T-cell (primary cell): ENCODE measurements at regions not wholly inside any gene's neighbourhood (a gene's known extent, or its start where the extent isn't known, plus 50 kb on each side); places are given as distances from the start of the nearest gene placed in this dataset.

Source experiments
- ATAC-seq, 4 experiments: fragments of 200-7000 bp in 3 of 4; fragments of 150-1000 bp in 1 of 4; cut with Tn5 transposase; replicated peaks in 1 of 4; 1 replicate in 3 of 4; 2 replicates in 1 of 4; pipeline ENCODE4 v1.10.0; 2021; ENCODE audit warnings: moderate library complexity in 3 of 4, mild to moderate bottlenecking in 2 of 4, moderate number of reproducible peaks in 1 of 4
- CTCF ChIA-PET, 2 donors: fragments of 300-600 bp; sonication (Branson Sonifier 250); formaldehyde crosslinking; loops; one replicate each; lab custom pipeline; 2022; ENCODE audit warnings: antibody characterized with exemption in 2 of 2; lab: Charles Lee
- POLR2A ChIA-PET, 2 donors: fragments of 300-600 bp; sonication (Branson Sonifier 250); formaldehyde crosslinking; loops; one replicate each; lab custom pipeline; 2022; ENCODE audit warnings: antibody characterized with exemption in 2 of 2; lab: Charles Lee
- DNase-seq, 35 experiments: peaks; one replicate each; pipeline versions ENCODE4 v3.0.0 to v3.0.0-alpha.2; 2013 to 2023
- H3K27ac ChIP-seq: one replicate; pipeline ENCODE4 v1.5.1; 2013; ENCODE audit warnings: low read length
- H3K27me3 ChIP-seq, 2 experiments: replicated peaks in 1 of 2; 1 replicate in 1 of 2; 2 replicates in 1 of 2; pipeline versions ENCODE4 v1.6.1 to v1.7.0; 2013; ENCODE audit warnings: low read length in 1 of 2, mixed read lengths in 1 of 2; ENCODE audit not compliant: control insufficient read depth in 2 of 2, insufficient read depth in 2 of 2; ENCODE audit errors: extremely low read depth in 1 of 2
- H3K36me3 ChIP-seq, 2 donors: 1 replicate in 1 of 2; 2 replicates in 1 of 2; pipeline versions ENCODE4 v1.6.1 to v1.7.0; 2013; ENCODE audit warnings: low read length in 1 of 2; ENCODE audit not compliant: control insufficient read depth in 2 of 2, insufficient read depth in 1 of 2; ENCODE audit errors: extremely low read depth in 1 of 2
- H3K4me1 ChIP-seq, 2 experiments: 1 replicate in 1 of 2; 2 replicates in 1 of 2; pipeline versions ENCODE4 v1.6.1 to v1.7.0; 2013; ENCODE audit warnings: low read length in 2 of 2, mixed read lengths in 1 of 2; ENCODE audit not compliant: insufficient read depth in 2 of 2, control insufficient read depth in 1 of 2; ENCODE audit errors: extremely low read depth in 1 of 2
- H3K4me3 ChIP-seq, 2 donors: 1 replicate in 1 of 2; 2 replicates in 1 of 2; pipeline versions ENCODE4 v1.5.1 to v1.7.0; 2013; ENCODE audit warnings: mild to moderate bottlenecking in 2 of 2, low read length in 1 of 2, moderate library complexity in 1 of 2; ENCODE audit not compliant: control insufficient read depth in 1 of 2; ENCODE audit errors: extremely low read depth in 1 of 2
- H3K9me3 ChIP-seq: 2 replicates; pipeline ENCODE4 v1.7.0; 2013
- H3K27ac Mint-ChIP-seq, 2 donors: one replicate each; pipeline ENCODE4 v1.8.0; 2020 to 2021; ENCODE audit warnings: mild to moderate bottlenecking in 2 of 2, mixed read lengths in 2 of 2
- H3K27me3 Mint-ChIP-seq, 2 donors: one replicate each; pipeline ENCODE4 v1.8.0; 2021 to 2022; ENCODE audit warnings: mixed read lengths in 2 of 2
- H3K36me3 Mint-ChIP-seq: one replicate; pipeline ENCODE4 v1.8.0; 2021; ENCODE audit warnings: mixed read lengths
- H3K4me1 Mint-ChIP-seq, 3 donors: one replicate each; pipeline ENCODE4 v1.8.0; 2020 to 2022; ENCODE audit warnings: mixed read lengths in 3 of 3, mild to moderate bottlenecking in 1 of 3
- H3K4me3 Mint-ChIP-seq, 3 donors: one replicate each; pipeline ENCODE4 v1.8.0; 2020 to 2022; ENCODE audit warnings: mild to moderate bottlenecking in 3 of 3, mixed read lengths in 3 of 3, moderate library complexity in 3 of 3
- H3K9me3 Mint-ChIP-seq, 3 donors: one replicate each; pipeline ENCODE4 v1.8.0; 2020 to 2022; ENCODE audit warnings: mixed read lengths in 3 of 3
- WGBS: methylation state at CpG from one replicate; pipeline ENCODE4 v1.1.5; 2013; ENCODE audit warnings: missing lambda C conversion rate; ENCODE audit not compliant: insufficient coverage; 5-methylcytosine and 5-hydroxymethylcytosine counted together

DNA sequence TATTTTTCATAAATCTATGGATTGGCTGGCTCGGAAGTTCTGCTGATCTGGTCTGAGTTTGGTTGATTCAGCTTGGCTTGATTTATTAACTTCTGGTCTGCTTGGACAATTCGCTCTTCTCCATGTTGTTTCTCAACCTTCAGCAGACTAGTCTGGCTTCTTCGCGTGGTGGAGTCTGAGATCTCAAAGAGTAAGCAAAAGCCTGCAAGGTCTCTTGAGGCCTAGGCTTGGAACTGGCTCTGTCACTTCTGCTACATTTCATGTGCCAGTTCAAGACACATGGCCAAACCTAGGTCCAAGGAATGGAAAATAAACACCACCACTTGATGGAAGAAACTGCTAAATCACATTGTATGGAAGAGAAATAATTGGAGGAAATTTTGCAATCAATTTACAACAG, 115.1 kb upstream of the JAG1 start:
- Histone ChIP-seq H3K27me3 (no peaks in the 10 kb centered on the region), H3K27ac (no peak overlapping the region), H3K4me1 (no peaks in the 10 kb centered on the region), H3K36me3 (no peaks in the 10 kb centered on the region), H3K9me3 (no peaks in the 10 kb centered on the region), H3K4me3 (no peak overlapping the region)
- H3K9me3 Mint-ChIP-seq: peaks cover 0 to 3% (median 0%) of the 10 kb centered on the region in 3 donors
- WGBS: 87% methylated on average over 4 of the region's 4 CpGs
- ATAC-seq (no peak), DNase-seq (no peak)
- ChIA-PET CTCF (no interaction called here), POLR2A (no interaction called here)
- H3K4me1 Mint-ChIP-seq: peaks cover 0 to 4% (median 0%) of the 10 kb centered on the region in 3 donors
- H3K4me3 Mint-ChIP-seq: no peak overlapping the region
- no peaks in the 10 kb centered on the region for H3K27me3 Mint-ChIP-seq
- H3K36me3 Mint-ChIP-seq: no peaks in the 10 kb centered on the region
- no peak overlapping the region for H3K27ac Mint-ChIP-seq

DNA sequence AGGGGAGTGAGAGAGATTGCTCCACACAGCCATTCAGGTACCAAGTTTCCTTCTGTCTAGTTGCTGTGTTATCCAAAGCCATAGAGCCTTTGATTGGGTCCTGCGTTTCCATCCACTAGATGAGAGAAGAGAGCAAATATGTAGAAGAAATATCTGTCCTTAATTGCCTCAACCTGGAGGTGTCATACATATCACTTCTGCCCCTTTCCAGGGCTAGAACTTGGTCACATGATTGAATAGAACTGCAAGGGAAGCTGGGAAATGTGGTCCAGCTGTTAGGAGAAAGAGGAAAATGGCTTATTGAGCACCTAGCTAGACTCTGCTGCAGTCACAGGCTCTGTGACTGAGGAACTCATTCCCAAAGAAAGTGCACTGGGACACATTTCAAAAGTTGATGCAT, 115.6 kb upstream of the JAG1 start:
- ChIA-PET POLR2A (no interaction called here), CTCF (no interaction called here)
- H3K9me3 ChIP-seq: no peaks in the 10 kb centered on the region
- Mint-ChIP-seq H3K36me3 (no peaks in the 10 kb centered on the region), H3K4me1 (peaks cover 0 to 4% (median 0%) of the 10 kb centered on the region in 3 donors), H3K27ac (no peak overlapping the region), H3K27me3 (no peaks in the 10 kb centered on the region), H3K9me3 (peaks cover 0 to 3% (median 0%) of the 10 kb centered on the region in 3 donors), H3K4me3 (no peak overlapping the region)
- no CpG with 5 or more reads among the region's 1 CpG for WGBS
- ATAC-seq (no peak), DNase-seq (no peak)
- no peak overlapping the region for H3K27ac ChIP-seq
- no peaks in the 10 kb centered on the region for H3K4me1 ChIP-seq
- no peak overlapping the region for H3K4me3 ChIP-seq
- H3K27me3 ChIP-seq: no peaks in the 10 kb centered on the region
- no peaks in the 10 kb centered on the region for H3K36me3 ChIP-seq

DNA sequence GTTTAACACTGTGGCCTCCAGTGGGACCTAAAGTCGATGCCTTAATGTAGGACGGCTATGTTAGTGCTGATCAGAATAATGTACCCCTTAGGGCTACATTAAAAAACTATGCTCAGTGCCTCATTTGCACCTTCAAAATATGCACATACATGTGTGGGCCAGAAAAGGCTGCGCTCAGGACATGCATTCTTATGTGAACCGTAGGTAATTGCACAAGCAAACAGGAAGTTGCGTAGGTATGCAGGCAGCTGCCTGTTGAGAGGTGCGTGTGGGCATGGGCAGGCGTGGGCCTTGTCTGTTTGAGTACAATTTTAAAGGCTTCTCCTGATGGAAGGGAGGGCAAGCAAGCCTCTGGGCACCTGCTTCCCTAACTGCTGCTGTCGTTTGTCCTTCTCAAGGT, 116.2 kb upstream of the JAG1 start:
- ATAC-seq (no peak), DNase-seq (no peak)
- Mint-ChIP-seq H3K4me3 (no peak overlapping the region), H3K27me3 (no peaks in the 10 kb centered on the region), H3K9me3 (peaks cover 0 to 3% (median 0%) of the 10 kb centered on the region in 3 donors), H3K36me3 (no peaks in the 10 kb centered on the region), H3K27ac (no peak overlapping the region), H3K4me1 (peaks cover 0 to 4% (median 0%) of the 10 kb centered on the region in 3 donors)
- 80% methylated on average over 6 of the region's 8 CpGs for WGBS
- Histone ChIP-seq H3K27ac (no peak overlapping the region), H3K27me3 (no peaks in the 10 kb centered on the region), H3K4me3 (no peak overlapping the region), H3K9me3 (no peaks in the 10 kb centered on the region), H3K36me3 (no peaks in the 10 kb centered on the region), H3K4me1 (no peaks in the 10 kb centered on the region)
- ChIA-PET CTCF (no interaction called here), POLR2A (no interaction called here)

DNA sequence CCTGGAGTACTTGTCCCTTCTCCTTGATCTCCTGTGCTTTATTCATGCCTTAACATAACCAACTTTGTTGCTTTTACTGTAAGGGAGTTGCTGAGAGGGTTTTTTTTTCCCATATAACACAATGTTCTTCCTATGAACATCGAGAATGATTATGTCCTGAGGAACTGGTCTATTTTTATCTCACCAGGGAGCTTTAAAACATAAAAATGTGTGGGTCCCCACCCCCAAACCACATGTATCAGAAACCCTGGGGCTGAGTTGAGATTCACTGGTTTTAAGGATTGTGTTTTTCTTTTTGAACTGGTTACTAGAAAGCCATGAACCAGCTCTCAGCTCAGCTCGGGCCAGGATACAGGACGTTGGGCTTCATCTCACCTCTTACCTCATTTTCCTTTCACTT, 118.5 kb upstream of the JAG1 start:
- ATAC-seq (no peak), DNase-seq (no peak)
- CTCF ChIA-PET: no interaction called here
- no peaks in the 10 kb centered on the region for H3K4me1 ChIP-seq
- Mint-ChIP-seq H3K9me3 (peaks cover 0 to 5% (median 3%) of the 10 kb centered on the region in 3 donors), H3K4me3 (no peak overlapping the region), H3K4me1 (peaks cover 0 to 4% (median 0%) of the 10 kb centered on the region in 3 donors), H3K27me3 (peaks cover 0 to 5% of the 10 kb centered on the region in 2 donors), H3K27ac (no peak overlapping the region), H3K36me3 (no peaks in the 10 kb centered on the region)
- POLR2A ChIA-PET: no interaction called here
- no peak overlapping the region for H3K27ac ChIP-seq
- H3K27me3 ChIP-seq: no peaks in the 10 kb centered on the region
- H3K9me3 ChIP-seq: no peaks in the 10 kb centered on the region
- no CpG with 5 or more reads among the region's 3 CpGs for WGBS
- H3K36me3 ChIP-seq: no peaks in the 10 kb centered on the region
- no peak overlapping the region for H3K4me3 ChIP-seq

DNA sequence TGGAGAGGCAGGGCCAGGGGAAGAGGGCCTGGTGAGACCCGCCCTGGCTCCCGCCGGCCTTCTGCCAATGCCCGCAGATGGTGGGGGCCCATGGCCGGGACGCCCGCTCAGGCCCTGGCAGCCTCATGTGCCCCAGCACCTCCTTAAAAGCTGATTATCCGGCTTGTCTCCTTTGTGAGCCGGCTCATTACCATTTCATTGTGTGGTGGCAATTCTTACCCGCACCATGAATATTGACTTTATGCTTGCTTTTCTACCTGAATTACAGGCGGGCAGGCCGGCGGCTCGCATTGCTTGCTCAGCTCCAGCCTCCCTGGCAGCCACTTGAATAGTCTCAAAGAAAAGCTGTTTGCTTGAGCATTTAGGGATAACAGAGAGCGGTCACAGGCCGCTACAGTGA, 120.0 kb upstream of the JAG1 start:
- no peaks in the 10 kb centered on the region for H3K36me3 ChIP-seq
- Mint-ChIP-seq H3K9me3 (peaks cover 0 to 5% (median 2%) of the 10 kb centered on the region in 3 donors), H3K27me3 (peaks cover 0 to 5% of the 10 kb centered on the region in 2 donors), H3K27ac (no peak overlapping the region), H3K4me1 (peaks cover 0 to 4% (median 0%) of the 10 kb centered on the region in 3 donors), H3K4me3 (no peak overlapping the region), H3K36me3 (no peaks in the 10 kb centered on the region)
- no peak overlapping the region for H3K27ac ChIP-seq
- H3K4me1 ChIP-seq: no peaks in the 10 kb centered on the region
- ATAC-seq (no peak), DNase-seq (no peak)
- H3K27me3 ChIP-seq: no peaks in the 10 kb centered on the region
- H3K4me3 ChIP-seq: no peak overlapping the region
- ChIA-PET CTCF (no interaction called here), POLR2A (no interaction called here)
- WGBS: 96% methylated on average over 4 of the region's 16 CpGs
- no peaks in the 10 kb centered on the region for H3K9me3 ChIP-seq

DNA sequence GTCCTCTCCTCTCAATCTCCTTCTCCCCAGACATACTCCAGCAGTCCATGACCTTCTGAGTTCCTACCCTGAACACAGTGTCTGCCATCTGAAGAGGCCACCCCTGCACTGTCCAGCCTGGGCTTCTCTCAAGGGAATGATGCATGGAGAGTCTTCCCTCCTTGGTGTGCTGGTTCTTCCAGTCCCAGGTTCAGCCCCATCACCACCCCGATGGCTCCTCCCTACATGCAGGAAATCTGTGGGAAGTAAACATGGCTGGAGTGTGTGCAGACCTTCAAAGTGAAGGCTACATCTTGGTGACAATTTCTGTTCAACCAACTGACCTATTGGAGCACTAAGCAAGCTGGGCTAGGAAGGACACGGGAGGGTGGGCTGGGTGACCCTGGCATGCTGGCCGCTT, 121.0 kb upstream of the JAG1 start:
- Histone ChIP-seq H3K9me3 (no peaks in the 10 kb centered on the region), H3K27me3 (no peaks in the 10 kb centered on the region), H3K4me1 (no peaks in the 10 kb centered on the region), H3K27ac (no peak overlapping the region), H3K4me3 (no peak overlapping the region), H3K36me3 (no peaks in the 10 kb centered on the region)
- Mint-ChIP-seq H3K4me3 (no peak overlapping the region), H3K27ac (no peak overlapping the region), H3K27me3 (peaks cover 0 to 5% of the 10 kb centered on the region in 2 donors), H3K9me3 (peaks cover 0 to 5% (median 0%) of the 10 kb centered on the region in 3 donors), H3K4me1 (peaks cover 0 to 4% (median 0%) of the 10 kb centered on the region in 3 donors), H3K36me3 (no peaks in the 10 kb centered on the region)
- DNase-seq (no peak), ATAC-seq (no peak)
- ChIA-PET CTCF (no interaction called here), POLR2A (no interaction called here)
- 100% methylated on average over 2 of the region's 3 CpGs for WGBS
